ENCODE measurements at regions not wholly inside any gene's neighbourhood (a gene's known extent, or its start where the extent isn't known, plus 50 kb on each side); places are given as distances from the start of the nearest gene placed in this dataset.

DNA sequence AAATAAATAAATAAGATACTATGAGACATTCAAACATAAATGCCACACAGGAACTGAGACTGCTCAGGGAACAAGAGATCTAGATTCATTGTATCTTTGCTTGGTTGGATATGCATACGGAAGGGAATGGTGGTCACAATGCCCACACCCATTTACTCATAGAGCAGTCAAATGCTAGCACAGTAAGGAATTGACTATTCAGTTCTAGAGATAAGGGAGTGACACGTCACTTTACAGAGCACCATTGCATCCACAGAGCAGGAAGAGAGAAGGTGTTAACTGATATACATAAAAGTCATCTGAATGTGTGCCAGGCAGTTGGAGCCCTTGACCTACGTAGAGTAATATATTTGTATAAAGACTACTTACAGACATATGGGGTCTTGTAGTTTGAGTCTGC is 530.0 kb upstream of the NOVA1 start:
- Histone ChIP-seq H3K18ac (ENCODE audit: low read length) (no peak overlapping the region), H3K14ac (ENCODE audit: low read length) (no peak overlapping the region), H3K9ac (ENCODE audit: low read length) (no peak overlapping the region), H2BK120ac (ENCODE audit: insufficient read depth, low read length, poor library complexity) (no peak overlapping the region), H4K91ac (ENCODE audit: low read depth, low read length) (no peak overlapping the region), H4K12ac (ENCODE audit: low read depth, low read length) (no peak overlapping the region), H2BK12ac (ENCODE audit: low read length) (no peak overlapping the region), H3K79me1 (ENCODE audit: low read length) (no peaks in the 10 kb centered on the region), H2BK5ac (ENCODE audit: low read depth, low read length, poor library complexity) (no peak overlapping the region), H2AK5ac (ENCODE audit: low read length) (no peak overlapping the region), H3K36me3 (ENCODE audit: control insufficient read depth in 1 of 2, insufficient read depth in 2 of 2, low read length in 2 of 2) (no peaks in the 10 kb centered on the region), H3K4me3 (ENCODE audit: low read depth, low read length) (no peak overlapping the region), H3K27ac (ENCODE audit: low read depth, low read length) (no peak overlapping the region), H3K4me2 (ENCODE audit: low read length) (no peak overlapping the region), H3K23ac (ENCODE audit: low read length) (no peak overlapping the region), H3K4ac (ENCODE audit: low read depth, low read length) (no peak overlapping the region), H3K27me3 (ENCODE audit: insufficient read depth, low read length) (no peaks in the 10 kb centered on the region), H3K4me1 (ENCODE audit: control insufficient read depth in 1 of 2, insufficient read depth in 2 of 2, low read length in 2 of 2) (no peaks in the 10 kb centered on the region), H3K79me2 (ENCODE audit: control insufficient read depth, insufficient read depth, low read length, poor library complexity) (no peaks in the 10 kb centered on the region), H4K8ac (ENCODE audit: low read depth, low read length) (no peak overlapping the region), H2AFZ (ENCODE audit: insufficient read depth, low read length, poor library complexity) (no peak overlapping the region), H3K9me3 (ENCODE audit: insufficient read depth, low read depth, low read length) (no peaks in the 10 kb centered on the region)
- no peak for DNase-seq
- no CpG with 5 or more reads among the region's 3 CpGs for WGBS (ENCODE audit: extremely low coverage, insufficient coverage, insufficient read length)

DNA sequence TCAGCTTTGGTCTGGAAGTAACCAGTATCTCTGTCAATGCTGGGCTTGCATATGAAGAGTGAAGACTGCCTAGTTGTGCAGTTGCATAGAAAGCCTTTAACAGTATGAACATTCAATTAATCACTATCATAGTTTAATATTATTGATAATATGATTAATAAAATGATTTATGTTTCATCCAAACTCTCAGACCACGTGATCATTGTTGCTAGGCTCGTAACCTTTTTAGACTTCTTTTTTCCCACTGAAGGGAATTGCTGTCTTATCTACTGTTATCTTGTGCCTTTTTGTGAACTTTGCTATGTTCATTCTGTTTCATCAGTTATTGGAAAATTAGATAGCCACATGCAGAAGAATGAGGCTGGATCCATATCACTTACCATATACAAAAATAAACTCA is 536.4 kb upstream of the NOVA1 start:
- no peak overlapping the region for H3K27ac ChIP-seq (ENCODE audit: low read depth, low read length)
- H3K79me1 ChIP-seq (ENCODE audit: low read length) = no peaks in the 10 kb centered on the region
- H4K12ac ChIP-seq (ENCODE audit: low read depth, low read length) = no peak overlapping the region
- H2AFZ ChIP-seq (ENCODE audit: insufficient read depth, low read length, poor library complexity) = no peak overlapping the region
- H2BK12ac ChIP-seq (ENCODE audit: low read length) = no peak overlapping the region
- no CpG with 5 or more reads among the region's 2 CpGs for WGBS (ENCODE audit: extremely low coverage, insufficient coverage, insufficient read length)
- no peaks in the 10 kb centered on the region for H3K9me3 ChIP-seq (ENCODE audit: insufficient read depth, low read depth, low read length)
- H3K79me2 ChIP-seq (ENCODE audit: control insufficient read depth, insufficient read depth, low read length, poor library complexity) = no peaks in the 10 kb centered on the region
- H2BK5ac ChIP-seq (ENCODE audit: low read depth, low read length, poor library complexity) = no peak overlapping the region
- H3K4ac ChIP-seq (ENCODE audit: low read depth, low read length) = no peak overlapping the region
- H3K4me1 ChIP-seq (ENCODE audit: control insufficient read depth in 1 of 2, insufficient read depth in 2 of 2, low read length in 2 of 2) = no peaks in the 10 kb centered on the region
- H4K91ac ChIP-seq (ENCODE audit: low read depth, low read length) = no peak overlapping the region
- H3K23ac ChIP-seq (ENCODE audit: low read length) = no peak overlapping the region
- no peak overlapping the region for H2AK5ac ChIP-seq (ENCODE audit: low read length)
- H3K27me3 ChIP-seq (ENCODE audit: insufficient read depth, low read length) = no peaks in the 10 kb centered on the region
- no peak overlapping the region for H3K4me2 ChIP-seq (ENCODE audit: low read length)
- no peak overlapping the region for H3K4me3 ChIP-seq (ENCODE audit: low read depth, low read length)
- no peak overlapping the region for H3K18ac ChIP-seq (ENCODE audit: low read length)
- H3K36me3 ChIP-seq (ENCODE audit: control insufficient read depth in 1 of 2, insufficient read depth in 2 of 2, low read length in 2 of 2) = no peaks in the 10 kb centered on the region
- H3K14ac ChIP-seq (ENCODE audit: low read length) = no peak overlapping the region
- no peak overlapping the region for H2BK120ac ChIP-seq (ENCODE audit: insufficient read depth, low read length, poor library complexity)
- H3K9ac ChIP-seq (ENCODE audit: low read length) = no peak overlapping the region
- no peak for DNase-seq
- H4K8ac ChIP-seq (ENCODE audit: low read depth, low read length) = no peak overlapping the region

DNA sequence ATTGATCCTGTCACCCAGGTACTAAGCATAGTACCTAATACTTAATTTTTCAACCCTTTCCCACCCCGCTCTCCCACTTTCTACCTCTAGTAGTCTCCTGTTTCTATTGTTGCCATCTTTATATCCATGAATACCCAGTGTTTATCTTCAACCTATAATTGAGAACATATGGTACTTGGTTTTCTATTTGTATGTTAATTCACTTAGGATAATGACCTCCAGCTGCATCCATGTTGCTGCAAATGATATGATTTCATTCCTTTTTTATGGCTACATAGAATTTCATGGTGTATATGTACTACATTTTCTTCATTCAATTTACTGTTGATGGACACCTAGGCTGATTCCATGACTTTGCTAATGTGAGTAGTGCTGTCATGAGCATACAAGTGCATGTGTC is 547.3 kb upstream of the NOVA1 start:
- H2AK5ac ChIP-seq (ENCODE audit: low read length) = no peak overlapping the region
- WGBS (ENCODE audit: extremely low coverage, insufficient coverage, insufficient read length) = no CpG with 5 or more reads among the region's 1 CpG
- H3K4me2 ChIP-seq (ENCODE audit: low read length) = no peak overlapping the region
- H3K4ac ChIP-seq (ENCODE audit: low read depth, low read length) = no peak overlapping the region
- H4K12ac ChIP-seq (ENCODE audit: low read depth, low read length) = no peak overlapping the region
- H4K91ac ChIP-seq (ENCODE audit: low read depth, low read length) = no peak overlapping the region
- no peak overlapping the region for H3K23ac ChIP-seq (ENCODE audit: low read length)
- H2BK12ac ChIP-seq (ENCODE audit: low read length) = no peak overlapping the region
- no peak overlapping the region for H3K18ac ChIP-seq (ENCODE audit: low read length)
- H2BK5ac ChIP-seq (ENCODE audit: low read depth, low read length, poor library complexity) = no peak overlapping the region
- no peak for DNase-seq
- H3K4me1 ChIP-seq (ENCODE audit: control insufficient read depth in 1 of 2, insufficient read depth in 2 of 2, low read length in 2 of 2) = no peaks in the 10 kb centered on the region
- H4K8ac ChIP-seq (ENCODE audit: low read depth, low read length) = no peak overlapping the region
- no peak overlapping the region for H3K9ac ChIP-seq (ENCODE audit: low read length)
- no peaks in the 10 kb centered on the region for H3K27me3 ChIP-seq (ENCODE audit: insufficient read depth, low read length)
- no peaks in the 10 kb centered on the region for H3K79me1 ChIP-seq (ENCODE audit: low read length)
- no peak overlapping the region for H3K14ac ChIP-seq (ENCODE audit: low read length)
- no peaks in the 10 kb centered on the region for H3K9me3 ChIP-seq (ENCODE audit: insufficient read depth, low read depth, low read length)
- no peaks in the 10 kb centered on the region for H3K79me2 ChIP-seq (ENCODE audit: control insufficient read depth, insufficient read depth, low read length, poor library complexity)
- H3K36me3 ChIP-seq (ENCODE audit: control insufficient read depth in 1 of 2, insufficient read depth in 2 of 2, low read length in 2 of 2) = no peaks in the 10 kb centered on the region
- no peak overlapping the region for H3K27ac ChIP-seq (ENCODE audit: low read depth, low read length)
- H2BK120ac ChIP-seq (ENCODE audit: insufficient read depth, low read length, poor library complexity) = no peak overlapping the region
- H3K4me3 ChIP-seq (ENCODE audit: low read depth, low read length) = no peak overlapping the region
- H2AFZ ChIP-seq (ENCODE audit: insufficient read depth, low read length, poor library complexity) = no peak overlapping the region

DNA sequence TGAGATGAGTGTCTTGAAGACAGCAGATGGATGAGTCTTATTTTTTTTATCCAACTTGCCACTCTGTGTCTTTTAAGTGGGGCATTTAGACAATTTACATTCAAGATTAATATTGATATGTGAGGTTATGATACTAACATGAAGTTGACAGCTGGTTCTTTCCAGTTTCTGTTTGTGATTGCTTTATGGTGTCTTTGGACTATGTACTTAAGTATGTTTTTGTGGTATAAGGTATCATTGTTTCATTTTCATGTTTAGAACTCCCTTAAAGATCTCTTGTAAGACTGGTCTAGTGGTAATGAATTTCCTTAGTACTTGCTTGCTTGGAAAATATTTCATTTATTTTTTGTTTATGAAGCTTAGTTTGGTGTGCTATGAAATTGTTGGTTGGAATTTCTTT is 550.3 kb upstream of the NOVA1 start:
- DNase-seq = no peak
- no peak overlapping the region for H3K4me3 ChIP-seq (ENCODE audit: low read depth, low read length)
- no peak overlapping the region for H3K27ac ChIP-seq (ENCODE audit: low read depth, low read length)
- no peak overlapping the region for H4K8ac ChIP-seq (ENCODE audit: low read depth, low read length)
- H3K4ac ChIP-seq (ENCODE audit: low read depth, low read length) = no peak overlapping the region
- H3K9me3 ChIP-seq (ENCODE audit: insufficient read depth, low read depth, low read length) = peaks cover 8% of the 10 kb centered on the region
- no peaks in the 10 kb centered on the region for H3K27me3 ChIP-seq (ENCODE audit: insufficient read depth, low read length)
- no peaks in the 10 kb centered on the region for H3K36me3 ChIP-seq (ENCODE audit: control insufficient read depth in 1 of 2, insufficient read depth in 2 of 2, low read length in 2 of 2)
- H2BK120ac ChIP-seq (ENCODE audit: insufficient read depth, low read length, poor library complexity) = no peak overlapping the region
- H2BK5ac ChIP-seq (ENCODE audit: low read depth, low read length, poor library complexity) = no peak overlapping the region
- H4K12ac ChIP-seq (ENCODE audit: low read depth, low read length) = no peak overlapping the region
- H3K79me1 ChIP-seq (ENCODE audit: low read length) = no peaks in the 10 kb centered on the region
- H3K14ac ChIP-seq (ENCODE audit: low read length) = no peak overlapping the region
- H3K79me2 ChIP-seq (ENCODE audit: control insufficient read depth, insufficient read depth, low read length, poor library complexity) = no peaks in the 10 kb centered on the region
- no peak overlapping the region for H2BK12ac ChIP-seq (ENCODE audit: low read length)
- H4K91ac ChIP-seq (ENCODE audit: low read depth, low read length) = no peak overlapping the region
- no peak overlapping the region for H3K18ac ChIP-seq (ENCODE audit: low read length)
- no peak overlapping the region for H3K9ac ChIP-seq (ENCODE audit: low read length)
- no peaks in the 10 kb centered on the region for H3K4me1 ChIP-seq (ENCODE audit: control insufficient read depth in 1 of 2, insufficient read depth in 2 of 2, low read length in 2 of 2)
- H3K4me2 ChIP-seq (ENCODE audit: low read length) = no peak overlapping the region
- H2AFZ ChIP-seq (ENCODE audit: insufficient read depth, low read length, poor library complexity) = no peak overlapping the region
- H3K23ac ChIP-seq (ENCODE audit: low read length) = no peak overlapping the region
- H2AK5ac ChIP-seq (ENCODE audit: low read length) = no peak overlapping the region

DNA sequence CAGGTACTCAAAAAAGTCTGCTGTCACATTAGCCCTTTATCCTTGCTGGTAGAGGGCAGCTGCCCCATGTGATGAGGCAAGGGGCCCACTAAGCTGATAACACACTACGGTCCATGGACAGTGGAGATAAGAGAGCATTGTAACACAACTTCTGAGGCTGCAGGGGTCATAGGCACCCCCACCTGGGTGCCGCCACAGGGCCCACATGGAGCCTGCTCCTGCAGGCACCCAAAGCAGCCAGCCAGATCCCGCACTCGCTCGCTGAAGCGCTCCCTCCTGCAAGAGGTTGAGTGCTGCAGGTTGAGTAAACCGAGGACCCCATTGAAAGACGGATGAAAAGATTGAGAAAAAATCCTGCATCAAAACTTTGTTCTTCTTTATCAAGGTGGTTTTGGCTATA is 566.3 kb upstream of the NOVA1 start:
- H3K14ac ChIP-seq (ENCODE audit: low read length) = no peak overlapping the region
- H2AK5ac ChIP-seq (ENCODE audit: low read length) = no peak overlapping the region
- no peak overlapping the region for H3K27ac ChIP-seq (ENCODE audit: low read depth, low read length)
- no peak overlapping the region for H3K9ac ChIP-seq (ENCODE audit: low read length)
- H2BK5ac ChIP-seq (ENCODE audit: low read depth, low read length, poor library complexity) = no peak overlapping the region
- no peaks in the 10 kb centered on the region for H3K79me2 ChIP-seq (ENCODE audit: control insufficient read depth, insufficient read depth, low read length, poor library complexity)
- no peaks in the 10 kb centered on the region for H3K36me3 ChIP-seq (ENCODE audit: control insufficient read depth in 1 of 2, insufficient read depth in 2 of 2, low read length in 2 of 2)
- no peak for DNase-seq
- H3K27me3 ChIP-seq (ENCODE audit: insufficient read depth, low read length) = no peaks in the 10 kb centered on the region
- no CpG with 5 or more reads among the region's 8 CpGs for WGBS (ENCODE audit: extremely low coverage, insufficient coverage, insufficient read length)
- H4K8ac ChIP-seq (ENCODE audit: low read depth, low read length) = no peak overlapping the region
- no peak overlapping the region for H3K4me2 ChIP-seq (ENCODE audit: low read length)
- H3K9me3 ChIP-seq (ENCODE audit: insufficient read depth, low read depth, low read length) = no peaks in the 10 kb centered on the region
- H4K12ac ChIP-seq (ENCODE audit: low read depth, low read length) = no peak overlapping the region
- H2BK120ac ChIP-seq (ENCODE audit: insufficient read depth, low read length, poor library complexity) = no peak overlapping the region
- no peak overlapping the region for H3K18ac ChIP-seq (ENCODE audit: low read length)
- no peak overlapping the region for H4K91ac ChIP-seq (ENCODE audit: low read depth, low read length)
- no peak overlapping the region for H2AFZ ChIP-seq (ENCODE audit: insufficient read depth, low read length, poor library complexity)
- H2BK12ac ChIP-seq (ENCODE audit: low read length) = no peak overlapping the region
- no peaks in the 10 kb centered on the region for H3K79me1 ChIP-seq (ENCODE audit: low read length)
- H3K4ac ChIP-seq (ENCODE audit: low read depth, low read length) = no peak overlapping the region
- no peaks in the 10 kb centered on the region for H3K4me1 ChIP-seq (ENCODE audit: control insufficient read depth in 1 of 2, insufficient read depth in 2 of 2, low read length in 2 of 2)
- no peak overlapping the region for H3K23ac ChIP-seq (ENCODE audit: low read length)
- H3K4me3 ChIP-seq (ENCODE audit: low read depth, low read length) = no peak overlapping the region
